GM18519 (cell line): ENCODE measurements at regions not wholly inside any gene's neighbourhood (a gene's known extent, or its start where the extent isn't known, plus 50 kb on each side); places are given as distances from the start of the nearest gene placed in this dataset.
"Not testable (repeated sequence)": the region's sequence is repeated elsewhere in the genome, so short reads cannot be mapped to it uniquely, and the experiment has no call there.

Experiments
- ATAC-seq: cut with Tn5 transposase; IDR thresholded peaks from one replicate; pipeline ENCODE4 v1.9.1; 2021; ENCODE audit warnings: mild to moderate bottlenecking, moderate library complexity; ENCODE audit not compliant: unreplicated experiment, low FRiP score

DNA sequence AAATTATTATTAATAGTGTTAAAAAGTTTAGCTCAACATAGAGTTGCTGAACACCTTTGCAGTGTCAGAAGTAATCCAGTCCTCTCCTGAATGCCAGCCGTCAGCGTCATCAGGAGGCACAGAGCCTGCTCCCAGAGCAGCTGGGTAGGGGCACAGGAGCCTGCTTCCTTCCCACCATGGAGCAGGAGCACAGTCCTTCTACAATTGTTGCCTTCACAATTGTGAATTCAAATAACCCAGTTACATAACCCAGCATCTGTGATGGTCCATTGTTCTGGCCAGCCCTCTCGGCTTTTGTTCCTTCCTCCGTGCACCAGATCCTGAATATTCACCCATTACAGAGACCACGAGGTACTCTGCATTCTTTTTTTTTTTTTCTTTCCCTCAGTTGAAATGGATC lies 393.9 kb upstream of the MAF start:
- no peak for ATAC-seq

DNA sequence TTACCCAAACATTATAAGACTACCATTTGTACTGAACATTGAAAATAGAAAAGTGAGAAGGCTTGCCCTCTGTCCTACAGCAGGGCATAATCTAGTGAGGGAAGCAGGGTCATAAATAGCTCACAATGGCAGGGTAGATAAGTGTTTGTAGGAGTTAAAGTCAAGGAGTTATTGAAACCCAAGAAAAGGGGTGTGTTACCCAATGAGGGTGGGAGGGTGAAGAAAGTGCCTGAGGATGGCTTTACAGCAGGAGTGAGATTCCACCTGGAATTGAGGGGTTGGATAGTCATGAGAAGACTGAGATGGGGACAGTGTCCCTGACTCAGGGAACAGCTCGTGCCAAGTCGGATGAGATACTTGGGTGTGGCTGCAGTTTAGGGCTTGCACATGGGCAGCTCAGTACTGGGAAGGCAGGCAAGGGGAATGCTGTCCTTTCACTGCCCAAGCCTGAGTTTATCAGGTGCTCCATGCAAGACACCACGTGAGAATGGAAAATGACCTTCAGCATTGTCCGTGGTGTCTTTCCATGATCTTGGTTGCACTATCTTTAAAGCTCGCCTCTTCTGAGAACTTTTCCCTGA lies 393.2 kb upstream of the MAF start:
- ATAC-seq: no peak

DNA sequence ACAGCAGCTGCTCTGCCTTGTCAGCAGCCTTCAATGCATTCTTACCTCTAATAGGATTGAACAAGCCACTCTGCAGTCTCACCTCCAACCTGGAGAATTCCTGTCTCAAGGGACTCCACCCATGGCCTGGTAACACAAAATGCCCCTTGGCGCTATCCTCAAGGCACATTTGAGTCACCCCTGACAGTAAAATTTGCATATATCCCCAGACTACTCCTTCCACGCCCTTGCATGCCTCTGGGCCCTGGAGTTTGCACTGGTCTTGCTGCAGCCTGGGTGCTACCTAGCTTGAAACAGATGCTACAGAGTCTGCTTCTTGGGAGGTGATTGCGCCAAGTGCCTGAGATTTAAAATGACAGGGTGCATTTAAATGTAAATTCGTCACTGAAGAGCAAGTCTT lies 391.4 kb upstream of the MAF start:
- ATAC-seq: no peak

DNA sequence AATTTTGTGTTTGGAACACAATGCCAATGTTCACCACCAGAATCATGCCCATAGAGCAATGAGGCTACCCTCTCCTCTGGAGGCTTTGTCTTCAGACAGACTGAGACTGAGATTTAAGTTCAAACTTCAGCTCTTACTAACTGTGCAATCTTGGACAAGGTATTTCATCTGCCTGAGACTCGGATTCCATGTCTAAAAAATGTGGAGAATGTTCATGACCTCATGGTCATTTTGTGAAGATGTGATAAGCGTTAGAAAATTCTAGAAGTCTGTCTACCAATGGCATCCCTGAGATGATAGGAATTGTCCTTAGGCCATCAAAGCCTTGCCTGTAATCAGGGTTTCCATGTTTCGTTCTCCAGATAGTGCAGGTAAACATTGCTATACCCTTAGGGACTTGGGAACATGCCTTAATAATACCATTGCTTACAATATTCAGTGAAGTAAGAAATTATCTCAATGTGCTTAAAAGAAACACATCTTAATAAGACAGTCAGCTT lies 388.2 kb upstream of the MAF start:
- ATAC-seq: no peak

DNA sequence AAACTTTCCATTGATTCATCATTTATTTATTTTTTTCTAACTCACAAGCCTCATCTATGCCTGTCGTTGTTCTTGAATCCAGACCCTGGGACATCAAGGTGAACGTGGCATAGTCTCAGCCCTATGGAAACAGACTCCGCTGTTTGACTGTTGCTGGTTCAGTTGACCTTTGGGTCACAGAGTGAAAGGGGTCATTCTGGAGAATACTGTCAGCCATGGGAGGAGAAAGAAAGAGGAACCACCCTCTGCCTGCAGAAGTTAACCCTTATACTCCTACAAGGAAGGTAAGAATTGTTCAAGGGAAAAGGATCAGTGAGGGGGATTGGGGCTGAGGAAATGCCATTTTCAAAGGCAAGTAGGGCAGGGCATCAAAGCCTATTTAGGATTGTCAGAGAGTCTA lies 387.6 kb upstream of the MAF start:
- no peak for ATAC-seq

DNA sequence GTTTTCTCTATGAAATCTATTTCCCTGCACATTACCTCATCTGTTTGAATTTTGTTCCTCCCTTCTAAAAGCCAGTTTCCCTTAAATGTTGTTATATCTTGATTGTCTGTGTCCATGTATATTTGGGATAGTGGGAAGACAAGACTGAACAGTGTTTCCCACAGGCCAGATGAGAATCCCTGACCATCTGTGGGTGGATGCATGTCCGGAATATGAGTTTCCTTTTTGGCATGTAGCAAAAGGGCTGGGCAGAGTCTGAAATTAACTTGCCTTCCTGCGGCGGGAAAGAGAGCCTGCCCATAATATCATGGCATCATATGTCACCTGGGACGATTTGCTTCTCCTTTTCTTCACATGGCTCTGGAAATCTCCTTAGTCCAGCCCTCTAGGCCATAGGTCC lies 385.8 kb upstream of the MAF start:
- ATAC-seq: no peak

DNA sequence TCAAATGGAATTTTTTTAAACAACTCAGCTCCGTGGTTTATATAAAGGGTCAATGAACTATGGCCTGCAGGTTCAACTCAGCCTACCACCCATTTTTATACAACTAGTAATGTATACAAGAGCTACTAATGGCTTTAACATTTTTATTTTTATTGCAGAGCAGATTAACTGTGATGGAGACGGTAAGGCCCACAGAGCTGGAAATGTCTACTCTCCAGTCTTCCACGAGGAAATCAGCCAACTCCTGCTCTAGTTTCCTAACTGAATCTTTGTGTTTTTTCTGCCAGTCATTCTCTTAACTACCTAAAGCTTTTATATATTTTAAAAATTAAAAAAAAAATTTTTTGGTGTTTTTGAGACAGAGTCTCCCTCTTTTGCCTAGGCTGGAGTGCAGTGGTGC lies 385.1 kb upstream of the MAF start:
- ATAC-seq: no peak

DNA sequence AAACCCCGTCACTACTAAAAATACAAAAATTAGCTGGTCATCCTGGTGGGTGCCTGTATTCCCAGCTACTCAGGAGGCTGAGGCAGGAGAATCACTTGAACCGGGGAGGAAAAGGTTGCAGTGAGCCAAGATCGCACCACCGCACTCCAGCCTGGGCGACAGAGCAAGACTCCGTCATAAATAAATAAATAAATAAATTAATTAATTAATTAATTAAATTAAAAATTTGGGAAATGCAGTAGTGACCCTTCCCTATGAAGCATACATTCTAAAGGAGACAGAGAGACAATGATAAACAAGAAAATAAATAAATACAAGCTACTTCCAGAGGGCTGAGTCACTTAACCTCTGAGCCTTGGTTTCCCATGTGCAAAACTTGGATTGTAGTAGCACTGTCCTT lies 383.6 kb upstream of the MAF start:
- ATAC-seq: not testable (repeated sequence)

DNA sequence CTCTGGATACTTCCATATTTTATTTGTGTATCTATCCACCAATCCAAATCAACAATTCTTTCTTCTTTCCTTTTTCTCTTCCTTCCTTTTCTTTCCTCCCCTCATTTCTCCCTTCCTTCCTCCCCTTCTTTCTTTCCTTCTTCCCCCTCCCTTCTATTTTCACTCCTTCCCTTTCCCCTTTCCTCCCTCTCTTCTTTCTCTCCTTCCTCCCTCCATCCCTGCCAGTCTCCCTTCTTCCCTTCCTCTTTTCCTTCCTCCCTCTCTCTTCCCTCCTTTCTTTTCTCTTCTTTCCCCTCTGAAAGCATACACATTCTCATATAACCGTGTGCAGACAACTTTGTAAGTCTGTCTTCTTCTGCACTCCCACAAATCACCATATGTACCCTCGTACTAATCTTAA lies 382.3 kb upstream of the MAF start:
- no peak for ATAC-seq

DNA sequence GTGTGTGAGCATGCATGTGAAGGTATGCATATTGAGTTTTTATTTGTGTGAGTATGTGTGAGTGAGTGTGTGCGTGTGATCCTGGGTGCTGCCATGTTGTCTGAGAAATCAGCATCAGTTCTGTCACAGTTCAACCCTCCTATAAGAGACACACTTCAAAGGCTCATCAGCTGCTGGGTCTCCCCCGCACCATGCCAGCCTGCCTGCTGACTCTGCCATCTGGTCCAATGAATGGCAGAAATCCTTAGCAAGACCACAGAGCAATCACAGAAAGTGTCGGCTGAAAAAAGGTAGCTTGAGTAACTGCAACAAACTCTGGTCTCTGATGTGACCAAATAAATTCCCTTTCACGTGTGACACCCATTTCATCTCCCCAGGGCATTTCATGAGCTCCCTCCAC lies 381.8 kb upstream of the MAF start:
- no peak for ATAC-seq

DNA sequence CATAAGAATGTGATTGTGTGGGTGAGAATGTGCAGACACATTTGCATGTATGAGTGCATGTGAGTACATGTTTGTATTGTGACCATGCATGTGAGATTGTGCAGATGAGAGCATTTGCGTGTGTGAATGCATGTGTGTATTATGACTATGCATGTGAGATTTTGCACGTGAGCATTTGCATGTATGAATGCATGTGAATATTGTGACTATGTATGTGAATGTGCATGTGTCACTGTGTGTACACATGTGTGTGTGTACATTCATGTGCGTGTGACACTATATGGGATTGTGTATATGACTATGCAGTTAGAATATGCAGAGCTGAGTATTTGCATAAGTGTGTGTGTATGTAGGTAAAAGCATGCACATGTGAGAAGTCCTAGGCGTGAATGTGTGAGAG lies 381.3 kb upstream of the MAF start:
- no peak for ATAC-seq

DNA sequence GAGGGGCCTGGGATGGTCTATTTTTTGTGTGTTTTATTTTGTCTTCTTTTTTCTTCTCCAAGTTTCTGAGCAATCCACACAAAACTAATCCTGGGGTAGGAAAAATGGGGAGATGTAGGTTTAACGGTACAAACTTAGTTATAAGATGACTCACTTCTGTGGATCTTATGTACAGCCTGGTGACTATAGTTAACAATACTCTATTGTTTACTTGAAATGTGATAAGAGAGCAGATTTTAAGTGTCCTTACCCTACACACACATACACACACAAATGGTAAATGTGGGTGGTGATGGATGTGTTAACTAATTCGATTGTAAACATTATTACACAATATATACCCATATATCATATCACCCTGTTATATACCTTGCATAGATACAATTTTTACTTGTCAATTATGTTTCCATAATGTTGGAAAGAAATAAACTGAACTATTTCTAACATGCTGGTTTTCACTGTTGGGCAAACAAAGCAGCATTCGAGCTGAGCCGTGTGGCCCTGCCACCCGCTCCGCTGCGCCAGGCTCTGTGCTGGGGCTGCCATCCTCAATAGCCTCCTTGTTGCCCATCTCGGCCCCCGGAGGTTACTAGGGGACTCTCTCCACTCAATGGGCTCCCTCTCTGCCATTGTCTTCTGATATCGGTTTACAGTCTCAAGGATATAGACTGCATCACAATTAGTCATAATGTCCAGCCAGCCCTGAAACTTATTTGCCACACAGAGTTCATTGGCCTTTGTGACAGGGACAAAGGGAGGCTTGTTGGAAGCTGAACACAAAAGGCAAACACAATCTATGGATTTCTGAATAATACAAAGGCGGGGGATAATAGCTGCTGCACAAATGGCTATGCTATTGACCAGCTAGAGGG lies 380.3 kb upstream of the MAF start:
- ATAC-seq: no peak

DNA sequence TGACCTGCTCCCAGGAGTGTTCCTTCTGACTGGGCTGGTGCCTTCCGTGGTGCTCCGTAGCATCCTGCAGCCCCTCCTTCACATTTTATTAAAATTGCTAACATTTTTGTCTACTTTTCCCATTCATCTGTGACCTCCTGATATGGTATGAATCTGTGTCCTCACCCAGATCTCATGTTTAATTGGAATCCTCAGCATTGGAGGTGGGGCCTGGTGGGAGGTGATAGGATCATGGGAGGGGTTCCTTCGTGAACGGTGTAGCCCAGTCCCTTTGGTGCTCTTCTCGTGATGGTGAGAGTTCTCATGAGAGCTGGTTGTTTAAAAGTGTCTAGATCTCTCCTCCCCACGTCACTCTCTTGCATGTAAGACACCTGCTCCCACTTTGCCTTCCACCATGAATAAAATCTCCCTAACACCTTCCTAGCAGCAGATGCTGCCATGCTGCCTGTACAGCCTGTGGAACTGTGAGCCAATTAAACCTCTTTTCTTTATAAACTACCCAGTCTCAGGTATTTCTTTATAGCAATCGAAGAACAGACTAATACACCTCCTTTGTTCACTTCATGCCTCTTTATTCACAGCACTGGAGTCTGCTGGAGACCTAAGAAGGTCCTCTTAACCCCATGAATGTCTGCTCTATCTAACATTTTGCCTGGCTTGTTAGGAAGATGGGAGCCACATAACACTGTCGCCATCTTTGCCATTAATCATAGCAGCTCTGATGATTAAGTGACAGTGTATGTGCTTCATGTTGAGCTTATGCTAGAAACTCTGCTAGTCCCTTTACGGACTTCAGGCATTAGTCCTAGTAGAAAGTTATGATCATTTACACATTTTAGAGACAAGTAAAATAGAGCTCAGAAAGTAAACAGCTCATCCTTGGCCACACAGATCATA lies 377.7 kb upstream of the MAF start:
- ATAC-seq: no peak

DNA sequence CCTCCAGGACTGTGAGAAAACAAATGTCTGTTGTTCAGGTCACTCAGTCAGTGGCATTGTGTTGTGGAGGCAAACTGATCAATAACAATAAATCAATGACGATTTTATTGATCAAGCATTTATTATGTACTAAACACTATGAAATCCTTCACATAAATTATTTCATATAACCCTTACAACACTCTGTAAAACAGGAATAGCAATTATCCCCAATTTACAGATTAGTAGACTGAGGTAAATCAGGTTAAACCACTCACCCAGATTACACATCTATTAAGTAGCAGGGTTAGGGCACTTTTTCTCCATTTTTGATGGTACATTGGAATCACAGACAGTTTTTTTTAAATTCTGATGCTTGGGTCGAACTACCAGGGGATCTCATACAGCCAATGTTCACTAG lies 372.8 kb upstream of the MAF start:
- ATAC-seq: no peak

DNA sequence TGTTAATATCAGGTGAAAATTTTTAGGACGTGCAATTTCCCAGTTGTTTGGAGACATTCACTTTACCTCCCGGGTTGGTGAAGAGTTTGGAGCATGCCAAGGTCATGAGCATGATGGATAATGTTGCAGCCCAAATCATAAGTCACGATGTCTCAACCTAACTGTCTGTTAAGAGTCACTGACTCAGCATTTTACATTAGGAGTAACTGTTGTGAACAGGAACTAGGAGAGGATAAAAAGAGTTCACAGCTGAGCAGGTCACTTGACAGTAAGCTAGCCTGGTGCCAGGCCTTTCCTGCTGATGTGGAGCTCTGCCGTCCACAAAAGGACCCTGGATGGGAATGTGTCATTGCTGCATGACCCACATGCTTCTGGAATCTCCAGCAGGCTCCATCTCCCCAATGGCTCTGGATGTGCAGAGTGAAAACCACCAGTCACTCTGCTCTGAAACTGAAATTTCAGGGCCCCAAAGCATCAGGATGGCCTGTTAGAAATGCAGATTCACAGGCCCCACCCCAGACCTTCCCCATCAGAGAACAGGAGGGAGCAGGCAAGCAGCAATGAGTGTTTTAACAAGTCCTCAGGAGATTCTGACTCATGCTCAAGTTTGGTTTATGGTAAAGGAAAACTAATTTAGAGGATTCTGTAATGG lies 371.6 kb upstream of the MAF start:
- no peak for ATAC-seq

DNA sequence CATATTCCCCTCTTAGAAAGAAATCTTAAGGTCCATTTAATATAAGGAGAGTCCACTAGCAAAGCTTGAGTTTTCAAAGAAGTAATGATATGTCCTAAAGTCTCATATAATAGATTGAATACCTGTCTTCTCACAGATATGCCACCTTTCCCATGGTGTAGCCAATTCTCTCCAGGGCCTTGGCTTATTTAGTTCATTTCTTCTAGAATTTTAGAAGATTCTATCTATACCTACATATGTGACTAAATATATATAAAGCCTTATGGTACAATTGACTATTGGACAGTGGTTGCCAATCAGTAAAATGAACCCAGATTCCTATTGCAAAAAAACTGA lies 370.7 kb upstream of the MAF start:
- ATAC-seq: no peak

DNA sequence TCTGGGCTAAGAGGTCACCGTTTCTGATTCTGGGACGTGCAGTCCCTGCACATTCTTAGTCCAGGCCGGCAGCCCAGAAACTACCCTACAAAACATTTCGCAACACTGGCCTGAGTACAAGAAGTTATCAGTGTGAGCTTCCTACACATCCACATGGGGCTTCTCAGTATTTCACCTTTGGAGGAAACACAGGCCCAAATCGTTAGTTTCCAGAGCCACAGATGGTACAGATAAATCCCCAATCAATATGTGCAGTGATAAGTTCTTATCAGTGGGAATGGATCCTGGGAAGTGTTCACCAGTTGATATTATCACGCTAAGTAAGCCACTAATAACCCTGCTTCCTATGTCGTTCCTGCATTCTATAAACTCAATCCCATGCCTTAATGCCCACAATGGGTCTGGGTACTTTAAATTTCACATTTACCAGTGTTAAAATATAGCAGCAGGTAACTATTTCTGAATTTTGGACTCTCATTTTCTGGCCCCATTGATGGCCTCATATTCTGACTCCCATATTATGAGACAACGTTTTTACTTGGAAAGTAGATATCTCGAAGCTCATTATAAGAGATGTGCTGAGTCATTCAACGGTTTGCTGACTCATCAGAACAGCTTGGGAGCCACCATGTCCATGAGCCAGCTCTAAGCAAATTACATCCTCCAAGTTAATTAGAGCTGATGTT lies 370.2 kb upstream of the MAF start:
- no peak for ATAC-seq

DNA sequence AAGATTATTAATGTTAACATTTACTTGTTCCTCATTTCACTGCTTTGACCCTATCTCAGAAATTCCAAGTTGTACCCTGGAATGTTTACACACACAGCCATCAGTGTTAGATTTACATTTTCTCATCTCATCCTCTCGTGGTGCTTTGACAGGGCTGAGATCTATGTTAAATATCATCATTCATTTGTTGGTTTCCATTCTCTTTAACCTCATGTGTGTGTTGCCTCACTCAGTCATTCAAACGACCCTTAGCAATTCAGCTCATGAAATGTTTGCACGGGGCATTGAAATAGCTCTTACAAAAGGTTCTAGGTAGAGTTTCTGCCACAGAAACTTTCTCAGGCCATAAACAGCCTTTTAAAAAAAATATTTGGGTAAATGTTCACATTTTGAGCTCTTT lies 369.6 kb upstream of the MAF start:
- no peak for ATAC-seq

DNA sequence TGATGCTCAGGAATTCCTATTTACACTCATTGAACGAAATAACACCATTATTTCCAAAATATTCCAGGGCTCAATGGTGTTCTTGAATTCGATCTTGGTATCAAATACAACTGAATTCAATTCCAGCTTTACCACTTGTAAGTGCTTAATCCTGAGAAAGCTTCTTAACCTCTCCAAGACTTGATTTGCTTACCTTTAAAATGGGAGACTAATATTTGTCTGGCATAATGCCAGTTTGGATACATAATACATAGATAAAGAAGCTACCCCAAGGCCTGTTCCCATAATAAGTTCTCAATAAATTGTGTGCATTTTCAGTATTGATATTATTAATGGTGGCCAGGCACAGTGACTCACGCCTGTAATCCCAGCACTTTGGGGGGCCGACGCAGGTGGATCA lies 368.9 kb upstream of the MAF start:
- ATAC-seq: no peak

DNA sequence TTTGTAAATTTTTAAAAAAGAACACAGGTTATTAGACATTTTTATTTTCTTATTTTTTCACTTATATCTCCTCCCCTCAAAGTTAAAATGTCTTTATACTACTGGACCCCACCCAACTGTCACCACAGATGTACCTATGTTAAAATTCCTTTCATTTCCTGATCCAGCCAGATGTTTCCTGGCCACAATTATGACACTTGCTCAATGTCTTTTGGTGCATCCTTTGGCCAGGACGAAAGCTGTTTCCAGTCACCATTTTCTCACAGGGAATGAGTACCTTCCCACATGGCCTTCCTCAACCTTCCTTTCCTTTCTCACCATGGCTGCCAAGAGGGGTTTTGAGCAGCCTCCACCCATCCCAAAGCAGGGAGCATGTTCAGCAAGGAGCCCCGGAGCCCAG lies 365.7 kb upstream of the MAF start:
- ATAC-seq: no peak
